Panc1 (cell line): ENCODE measurements at regions not wholly inside any gene's neighbourhood (a gene's known extent, or its start where the extent isn't known, plus 50 kb on each side); places are given as distances from the start of the nearest gene placed in this dataset.

Experiments used
- CTCF ChIP-seq: fragments of 450-650 bp; IDR thresholded peaks from 2 replicates; pipeline ENCODE4 v1.5.1; 2017; ENCODE audit warnings: mild to moderate bottlenecking
- POLR2AphosphoS5 ChIP-seq: IDR thresholded peaks from 2 replicates; pipeline ENCODE4 v1.6.1; 2012; ENCODE audit warnings: mild to moderate bottlenecking, low read depth, low read length, moderate library complexity
- SIN3A ChIP-seq: IDR thresholded peaks from 2 replicates; pipeline ENCODE4 v1.6.1; 2012; ENCODE audit warnings: low read depth, mild to moderate bottlenecking, low read length, moderate library complexity, borderline replicate concordance; ENCODE audit not compliant: insufficient read depth
- TCF7L2 ChIP-seq: IDR thresholded peaks from 2 replicates; pipeline ENCODE4 v1.6.1; 2011; ENCODE audit warnings: mild to moderate bottlenecking, low read depth, low read length, inconsistent platforms

GRCh38 chr1:194273660-194274059 lies 1087.2 kb upstream of the B3GALT2 start:
- TF ChIP-seq CTCF (no peak), POLR2AphosphoS5 (no peak), SIN3A (no peak), TCF7L2 (no peak)
